Cardiac fibroblast (primary cell): ENCODE measurements at regions not wholly inside any gene's neighbourhood (a gene's known extent, or its start where the extent isn't known, plus 50 kb on each side); places are given as distances from the start of the nearest gene placed in this dataset.
"Not testable (repeated sequence)": the region's sequence is repeated elsewhere in the genome, so short reads cannot be mapped to it uniquely, and the experiment has no call there.

Experiments used
- DNase-seq, 2 donors: peaks; one replicate each; pipeline versions ENCODE4 v3.0.0 to v3.0.0-alpha.2; 2010; ENCODE audit warnings: low read depth in 2 of 2
- H3K4me3 ChIP-seq, 2 donors: replicated peaks in 1 of 2; 1 replicate in 1 of 2; 2 replicates in 1 of 2; pipeline ENCODE4 v1.5.1; 2011; ENCODE audit warnings: low read depth in 2 of 2, low read length in 2 of 2, mild to moderate bottlenecking in 2 of 2, moderate library complexity in 1 of 2
- CTCF ChIP-seq: IDR thresholded peaks from one replicate; pipeline ENCODE4 v1.5.1; 2011; ENCODE audit warnings: low read depth, mild to moderate bottlenecking, low read length, inconsistent platforms

- DNase-seq, result no peak
- H3K4me3 ChIP-seq, result no peak overlapping the region
- no peak for TF ChIP-seq CTCF
Observed at GRCh38 chr5:125978015-125978414, 445.2 kb upstream of the GRAMD2B start.

GRCh38 chr5:125979636-125980035, 443.6 kb upstream of the GRAMD2B start:
- DNase-seq, result no peak
- H3K4me3 ChIP-seq, result no peak overlapping the region

GRCh38 chr5:125981016-125981415, 442.2 kb upstream of the GRAMD2B start:
- no peak for TF ChIP-seq CTCF
- H3K4me3 ChIP-seq, result no peak overlapping the region
- DNase-seq, result peak in 1 of 2 donors; percentile 11

More at GRCh38 chr5:125979636-125980035, 443.6 kb upstream of the GRAMD2B start:
- no peak for TF ChIP-seq CTCF

- H3K4me3 ChIP-seq, result no peak overlapping the region
- peak in 1 of 2 donors; percentile 5 for DNase-seq
- no peak for TF ChIP-seq CTCF
Observed at GRCh38 chr5:125987677-125988255, 435.4 kb upstream of the GRAMD2B start.

- no peak for TF ChIP-seq CTCF
- H3K4me3 ChIP-seq, result no peak overlapping the region
- peak in 1 of 2 donors; percentile 14 for DNase-seq
Observed at GRCh38 chr5:125992050-125992449, 431.2 kb upstream of the GRAMD2B start.

GRCh38 chr5:125999271-126000030, 423.8 kb upstream of the GRAMD2B start:
- not testable (repeated sequence) for DNase-seq, H3K4me3 ChIP-seq

- H3K4me3 ChIP-seq, result no peak overlapping the region
- peak in 1 of 2 donors; percentile 17 for DNase-seq
- no peak for TF ChIP-seq CTCF
Observed at GRCh38 chr5:126000507-126000906, 422.7 kb upstream of the GRAMD2B start.
